ENCODE measurements at regions not wholly inside any gene's neighbourhood (a gene's known extent, or its start where the extent isn't known, plus 50 kb on each side); places are given as distances from the start of the nearest gene placed in this dataset.

- no peak overlapping the region for H2AFZ ChIP-seq (ENCODE audit: low read length)
- H3K4me3 Mint-ChIP-seq: no peak overlapping the region
- H3K27ac ChIP-seq (ENCODE audit: insufficient read length, low read depth, low read length): no peak overlapping the region
- H3K9me3 Mint-ChIP-seq: no peaks in the 10 kb centered on the region; a peak in 3 of 5 replicates
- H4K20me1 ChIP-seq (ENCODE audit: control insufficient read depth, insufficient read depth, insufficient read length): no peaks in the 10 kb centered on the region
- no peak overlapping the region for H3K4me2 ChIP-seq (ENCODE audit: insufficient read depth, insufficient read length, low read length)
- H3K23me2 ChIP-seq (ENCODE audit: insufficient read length, low read depth, low read length, poor library complexity, severe bottlenecking): no peaks in the 10 kb centered on the region
- peaks cover 13 to 14% of the 10 kb centered on the region in 2 experiments for H3K4me1 Mint-ChIP-seq
- TF ChIP-seq CTCF (conservative IDR thresholded peaks at IDR 0.05): no peak
- no peak overlapping the region for H2BK20ac ChIP-seq (ENCODE audit: low read depth, low read length, poor library complexity, severe bottlenecking)
- H3K4ac ChIP-seq (ENCODE audit: low read depth, low read length): no peak overlapping the region
- H3K27me3 Mint-ChIP-seq (ENCODE audit: low read depth): peaks cover 2% of the 10 kb centered on the region
- no peak overlapping the region for H3T11ph ChIP-seq (ENCODE audit: low read length)
- no peaks in the 10 kb centered on the region for H3K79me1 ChIP-seq (ENCODE audit: insufficient read depth, low read depth, low read length, poor library complexity, severe bottlenecking)
- H3K27ac Mint-ChIP-seq: no peak overlapping the region
- no peaks in the 10 kb centered on the region for H3K36me3 Mint-ChIP-seq (ENCODE audit: insufficient read depth in 1 of 3, low read depth in 3 of 3)
- no peak overlapping the region for H2BK12ac ChIP-seq (ENCODE audit: insufficient read length, low read depth, low read length)
- H3K18ac ChIP-seq (ENCODE audit: insufficient read length, low read depth, low read length): no peak overlapping the region
- H3K9ac ChIP-seq (ENCODE audit: extremely low read depth, insufficient read length, low read length): no peak overlapping the region
- H3K9me3 ChIP-seq (ENCODE audit: control insufficient read depth, low read depth, low read length): no peaks in the 10 kb centered on the region
- no peak overlapping the region for H2BK5ac ChIP-seq (ENCODE audit: insufficient read length, low read length)
- H4K8ac ChIP-seq (replicated peaks; ENCODE audit: insufficient read length, low read depth, low read length): no peak overlapping the region
- no peak overlapping the region for H4K5ac ChIP-seq (ENCODE audit: insufficient read length, low read depth, low read length)
- no peak overlapping the region for H3K14ac ChIP-seq (ENCODE audit: insufficient read depth, low read length)
- DNase-seq: no peak
- H2AK5ac ChIP-seq (ENCODE audit: insufficient read length, low read length): no peak overlapping the region
- no peaks in the 10 kb centered on the region for H3K27me3 ChIP-seq (ENCODE audit: insufficient read depth, low read length)
- H2BK15ac ChIP-seq (ENCODE audit: low read depth, low read length): no peak overlapping the region
- no peak overlapping the region for H2BK120ac ChIP-seq (ENCODE audit: low read depth, low read length, poor library complexity, severe bottlenecking)
- no CpG with 5 or more reads among the region's 1 CpG for WGBS (ENCODE audit: extremely low coverage, insufficient read length, low lambda C conversion rate)
- no peak overlapping the region for H4K91ac ChIP-seq (ENCODE audit: insufficient read length, low read depth, low read length)
- peaks cover 4% of the 10 kb centered on the region for H3K4me1 ChIP-seq (ENCODE audit: insufficient read depth, low read length)
- H3K23ac ChIP-seq (ENCODE audit: insufficient read length, low read depth, low read length): no peak overlapping the region
- H3K79me2 ChIP-seq (ENCODE audit: insufficient read depth, low read length): no peaks in the 10 kb centered on the region
- H3K56ac ChIP-seq (ENCODE audit: insufficient read length, low read depth, low read length): no peak overlapping the region
Measured at GRCh38 chr20:55160996-55161395, 685.6 kb downstream of the DOK5 start.

Data from H9 (cell line).